Progenitor cell of endocrine pancreas (in vitro differentiated cells): ENCODE measurements at regions not wholly inside any gene's neighbourhood (a gene's known extent, or its start where the extent isn't known, plus 50 kb on each side); places are given as distances from the start of the nearest gene placed in this dataset.

Source experiments
- DNase-seq: peaks from one replicate; pipeline ENCODE4 v3.0.0; 2021; ENCODE audit warnings: low spot score; ENCODE audit not compliant: unreplicated experiment
- H3K27ac Mint-ChIP-seq: 2 replicates; pipeline ENCODE4 v1.8.0; 2021; ENCODE audit warnings: mild to moderate bottlenecking, moderate library complexity, mixed read lengths
- H3K27me3 Mint-ChIP-seq: 2 replicates; pipeline ENCODE4 v1.8.0; 2021; ENCODE audit warnings: mixed read lengths
- H3K36me3 Mint-ChIP-seq: 2 replicates; pipeline ENCODE4 v1.8.0; 2022; ENCODE audit warnings: mixed read lengths; ENCODE audit not compliant: insufficient read depth
- H3K4me1 Mint-ChIP-seq: 2 replicates; pipeline ENCODE4 v1.8.0; 2021; ENCODE audit warnings: low read depth, mixed read lengths
- H3K4me3 Mint-ChIP-seq: 2 replicates; pipeline ENCODE4 v1.8.0; 2021; ENCODE audit warnings: low read depth, mild to moderate bottlenecking, moderate library complexity, mixed read lengths
- H3K9me3 Mint-ChIP-seq: 2 replicates; pipeline ENCODE4 v1.8.0; 2021; ENCODE audit warnings: low read depth, mixed read lengths
- CTCF ChIP-seq: fragments of 200-600 bp; sonication (generic); IDR thresholded peaks from one replicate; pipeline ENCODE4 v1.5.0; 2021; ENCODE audit warnings: antibody characterized with exemption, mild to moderate bottlenecking; ENCODE audit not compliant: unreplicated experiment

DNA sequence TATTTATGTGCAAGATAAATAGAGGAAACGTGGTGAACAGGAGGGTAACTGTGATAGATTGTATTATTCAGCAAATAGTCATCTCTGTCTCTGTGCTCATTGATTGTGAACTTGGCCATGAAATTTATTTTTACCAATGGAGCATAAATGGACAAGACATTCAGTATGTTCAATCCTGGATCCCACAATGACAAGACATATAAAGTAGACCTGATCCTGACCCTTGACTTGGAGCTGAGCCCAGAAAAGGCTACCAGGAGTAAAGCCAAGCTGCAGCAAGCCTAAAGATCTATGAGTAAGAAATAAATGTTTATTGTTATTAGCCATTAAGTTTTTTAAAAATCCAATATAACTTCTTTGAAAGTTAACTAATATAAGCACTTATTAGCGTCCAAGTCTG is 531.2 kb downstream of the PIK3C3 start:
- no peak for DNase-seq
- no peak for TF ChIP-seq CTCF
- H3K9me3 Mint-ChIP-seq: peaks cover 18% of the 10 kb centered on the region
- no peaks in the 10 kb centered on the region for H3K4me1 Mint-ChIP-seq
- H3K4me3 Mint-ChIP-seq: no peak overlapping the region
- H3K27me3 Mint-ChIP-seq: no peaks in the 10 kb centered on the region
- H3K36me3 Mint-ChIP-seq: peaks cover 10% of the 10 kb centered on the region
- no peak overlapping the region for H3K27ac Mint-ChIP-seq

GRCh38 chr18:42508683-42509296 is 553.8 kb downstream of the PIK3C3 start:
- Mint-ChIP-seq H3K27me3 (no peaks in the 10 kb centered on the region), H3K9me3 (peaks cover 4% of the 10 kb centered on the region), H3K4me1 (peaks cover 28% of the 10 kb centered on the region), H3K4me3 (no peak overlapping the region), H3K27ac (no peak overlapping the region), H3K36me3 (no peaks in the 10 kb centered on the region)
- TF ChIP-seq CTCF: no peak
- DNase-seq: no peak

DNA sequence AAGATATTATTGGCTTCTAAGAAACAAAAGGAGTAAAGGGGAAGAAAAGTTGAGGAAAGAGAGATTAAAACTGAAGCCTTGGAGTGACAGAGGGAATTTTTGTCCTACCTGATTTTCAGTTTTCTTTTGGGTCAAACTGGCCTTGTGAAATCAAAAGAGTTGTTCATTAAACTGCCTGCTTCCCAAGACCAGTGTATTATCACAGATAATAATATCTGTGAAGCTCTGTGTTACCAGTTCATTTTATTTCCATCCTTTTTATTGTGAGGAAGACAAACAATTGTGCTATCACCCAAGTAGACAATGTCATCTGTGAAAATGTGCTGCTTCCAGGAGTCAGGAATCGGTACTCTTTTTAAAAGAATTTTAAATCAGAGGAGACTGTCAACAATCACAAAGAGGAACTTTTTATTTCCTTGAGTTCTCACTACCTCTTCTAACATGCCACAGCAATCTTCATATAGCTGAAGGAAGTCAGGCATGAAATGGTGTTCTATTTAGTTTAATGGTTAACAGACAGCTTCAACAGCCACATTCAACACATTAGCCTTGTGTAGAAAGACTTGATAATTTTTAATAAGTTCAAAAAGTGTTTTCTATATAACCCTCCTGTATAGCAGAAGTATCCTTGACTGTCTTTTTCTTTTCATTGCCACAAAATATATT is 554.8 kb downstream of the PIK3C3 start:
- Mint-ChIP-seq H3K9me3 (peaks cover 4% of the 10 kb centered on the region), H3K36me3 (peaks cover 3% of the 10 kb centered on the region), H3K4me3 (no peak overlapping the region), H3K4me1 (peaks cover 35% of the 10 kb centered on the region), H3K27ac (no peak overlapping the region), H3K27me3 (no peaks in the 10 kb centered on the region)
- TF ChIP-seq CTCF: no peak
- DNase-seq: no peak

DNA sequence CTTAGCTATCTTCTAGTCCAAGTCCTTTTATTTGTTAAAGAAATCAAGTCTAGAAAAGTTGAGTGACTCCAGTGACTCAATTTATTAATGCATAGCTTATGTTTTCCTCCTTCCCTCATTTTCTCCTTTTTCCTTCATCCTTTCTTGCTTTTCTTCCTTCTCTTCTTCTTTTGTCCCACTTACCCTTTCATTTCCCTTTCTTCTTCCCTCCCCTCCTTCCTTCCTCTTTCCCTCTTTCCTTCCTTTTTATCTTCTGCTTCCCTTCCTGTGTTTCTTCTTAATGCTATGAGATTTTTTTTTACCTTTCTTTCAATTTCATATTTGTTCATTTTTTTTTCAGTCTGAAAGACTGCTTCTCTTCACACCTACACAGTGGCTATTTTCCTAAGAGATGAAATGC is 555.5 kb downstream of the PIK3C3 start:
- H3K27me3 Mint-ChIP-seq: no peaks in the 10 kb centered on the region
- no peak overlapping the region for H3K27ac Mint-ChIP-seq
- no peak for DNase-seq
- TF ChIP-seq CTCF: no peak
- H3K9me3 Mint-ChIP-seq: no peaks in the 10 kb centered on the region
- H3K4me3 Mint-ChIP-seq: no peak overlapping the region
- peaks cover 35% of the 10 kb centered on the region for H3K4me1 Mint-ChIP-seq
- peaks cover 3% of the 10 kb centered on the region for H3K36me3 Mint-ChIP-seq

GRCh38 chr18:42513441-42513840 is 558.4 kb downstream of the PIK3C3 start:
- Mint-ChIP-seq H3K36me3 (peaks cover 8% of the 10 kb centered on the region), H3K27ac (no peak overlapping the region), H3K4me3 (no peak overlapping the region), H3K9me3 (peaks cover 6% of the 10 kb centered on the region), H3K4me1 (peaks cover 35% of the 10 kb centered on the region), H3K27me3 (no peaks in the 10 kb centered on the region)
- TF ChIP-seq CTCF: no peak
- DNase-seq: no peak
